NAMALWA (cell line): ENCODE measurements at regions not wholly inside any gene's neighbourhood (a gene's known extent, or its start where the extent isn't known, plus 50 kb on each side); places are given as distances from the start of the nearest gene placed in this dataset.
A peak's percentile ranks its signal among the peaks of the same experiment; 100 is the strongest.

ENCODE experiments used
- DNase-seq: peaks from one replicate; pipeline ENCODE4 v3.0.0-alpha.2; 2015; ENCODE audit warnings: low spot score

DNA sequence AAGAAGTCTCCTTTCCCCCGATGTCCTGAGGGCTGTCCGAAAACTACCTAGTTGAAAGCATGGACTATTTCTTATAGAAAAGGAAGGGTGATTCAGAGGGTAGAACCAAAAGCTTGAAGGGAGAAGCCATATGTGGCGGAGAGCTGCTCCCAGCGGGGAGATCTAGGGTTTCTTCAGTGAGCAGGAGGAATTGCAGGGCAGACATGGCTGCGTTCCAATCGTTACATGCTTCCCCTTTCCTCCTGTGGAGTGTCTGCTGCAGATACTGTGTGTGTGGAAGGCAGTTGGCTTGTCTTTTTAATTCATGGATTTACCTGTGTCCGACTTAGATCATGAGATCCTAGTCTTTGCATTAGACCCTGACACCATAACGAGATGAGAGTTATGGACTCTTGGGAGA, 799.5 kb downstream of the QKI start:
- DNase-seq: no peak

- no peak for DNase-seq
Observed at GRCh38 chr6:164211254-164211653, 796.7 kb downstream of the QKI start.

DNA sequence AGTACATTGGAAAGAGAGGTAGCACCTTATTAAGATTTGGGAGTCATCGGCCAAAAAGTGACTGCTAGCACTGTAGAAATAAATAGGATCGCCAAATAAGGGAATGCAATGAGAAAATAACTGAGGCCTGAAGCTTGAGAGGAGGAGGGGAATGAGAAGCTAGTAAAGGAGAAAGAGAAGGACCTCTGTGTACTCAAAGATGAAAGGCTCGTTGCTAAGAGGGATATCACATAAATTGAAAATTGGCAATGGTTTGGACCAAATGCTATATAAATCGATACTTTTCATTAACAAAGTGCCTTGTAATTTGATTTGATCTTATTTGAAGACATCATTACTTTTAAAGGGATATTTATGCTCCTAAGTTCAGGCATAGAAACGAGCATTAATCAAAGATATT, 796.3 kb downstream of the QKI start:
- DNase-seq: no peak

- no peak for DNase-seq
Observed at GRCh38 chr6:164210323-164210722, 795.8 kb downstream of the QKI start.

GRCh38 chr6:164208371-164208770, 793.9 kb downstream of the QKI start:
- DNase-seq: no peak

DNA sequence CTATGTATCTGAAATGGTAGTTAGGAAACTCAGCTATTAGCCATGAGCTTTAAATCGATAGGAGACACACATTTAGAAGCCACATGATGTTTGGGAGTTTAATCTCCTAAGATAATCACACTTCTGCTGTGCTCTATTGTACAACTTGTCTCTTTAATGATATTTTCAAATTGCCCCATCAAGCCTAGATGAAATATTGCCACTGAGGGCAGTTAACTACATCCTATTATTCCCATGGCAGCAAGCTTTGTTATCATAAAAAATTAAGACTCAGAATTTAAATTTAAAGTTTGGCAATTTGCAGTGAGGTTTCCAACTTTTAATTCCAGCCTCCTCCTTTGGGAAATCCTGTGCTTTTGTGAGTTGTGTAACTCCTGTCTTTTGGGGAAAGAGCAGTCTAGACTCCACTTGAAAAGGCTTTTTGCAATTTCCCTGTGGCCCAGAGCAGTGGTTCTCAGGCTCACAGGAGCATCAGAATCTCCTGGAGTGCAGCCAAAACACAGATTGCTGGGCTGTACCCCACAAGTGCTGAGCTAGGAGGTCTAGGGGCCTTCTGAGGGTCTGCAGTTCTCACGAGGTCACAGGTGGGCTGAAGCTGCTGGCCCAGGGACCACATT, 792.4 kb downstream of the QKI start:
- DNase-seq: no peak

- no peak for DNase-seq
Observed at GRCh38 chr6:164200071-164200470, 785.6 kb downstream of the QKI start.

GRCh38 chr6:164195942-164196281, 781.4 kb downstream of the QKI start:
- DNase-seq: no peak

DNA sequence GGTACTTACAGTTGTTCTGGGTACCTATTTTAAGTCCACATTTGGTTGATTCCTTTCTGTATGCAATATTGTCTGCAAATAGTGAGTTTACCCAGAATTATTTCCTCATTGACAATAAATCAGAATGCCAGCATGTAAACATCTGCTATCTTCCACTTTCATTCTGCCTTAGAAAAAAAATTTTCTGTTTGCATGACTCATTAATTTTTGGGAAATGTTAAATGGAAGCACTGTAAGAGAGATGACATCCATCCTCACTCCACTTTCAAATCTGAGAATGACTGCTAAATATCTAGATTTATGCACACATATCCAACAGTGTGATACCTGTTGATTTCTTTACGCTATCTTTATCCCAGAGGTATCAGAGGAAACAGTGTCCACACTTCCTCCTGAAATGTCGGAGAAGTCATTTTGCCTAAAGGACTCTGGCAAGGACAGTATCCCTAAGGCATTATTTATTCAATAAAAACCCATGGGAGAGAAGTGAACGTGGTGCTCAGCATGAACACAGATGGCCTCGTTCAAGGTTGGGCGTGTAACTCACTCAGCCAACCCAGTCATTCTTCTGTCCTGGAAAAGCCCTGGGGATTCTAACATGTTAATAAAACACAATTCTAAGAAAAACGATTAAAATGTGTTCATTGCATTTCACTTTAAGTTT, 780.9 kb downstream of the QKI start:
- no peak for DNase-seq

GRCh38 chr6:164188861-164189260, 774.3 kb downstream of the QKI start:
- DNase-seq: no peak

- DNase-seq: no peak
Observed at GRCh38 chr6:164185471-164185871, 771.0 kb downstream of the QKI start.

DNA sequence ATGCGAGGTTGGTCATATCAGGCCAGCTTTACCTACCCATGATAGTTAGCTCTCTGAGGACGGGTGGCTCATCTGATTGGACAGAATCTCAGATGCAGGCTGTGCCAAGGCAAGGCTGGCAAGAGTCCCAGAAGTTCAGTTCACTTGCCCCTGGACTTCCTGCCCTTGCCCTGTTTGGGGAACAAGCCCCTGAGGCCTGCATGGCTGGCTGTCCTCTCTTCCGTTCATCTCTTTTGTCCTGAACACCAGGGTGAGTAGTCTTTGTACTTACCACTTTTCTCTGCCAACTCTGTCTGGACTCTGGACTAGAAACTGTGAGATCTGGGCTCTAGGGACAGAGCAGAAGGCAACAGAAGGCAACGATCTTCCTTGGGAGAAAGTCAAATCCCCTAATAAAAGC, 769.9 kb downstream of the QKI start:
- no peak for DNase-seq

DNA sequence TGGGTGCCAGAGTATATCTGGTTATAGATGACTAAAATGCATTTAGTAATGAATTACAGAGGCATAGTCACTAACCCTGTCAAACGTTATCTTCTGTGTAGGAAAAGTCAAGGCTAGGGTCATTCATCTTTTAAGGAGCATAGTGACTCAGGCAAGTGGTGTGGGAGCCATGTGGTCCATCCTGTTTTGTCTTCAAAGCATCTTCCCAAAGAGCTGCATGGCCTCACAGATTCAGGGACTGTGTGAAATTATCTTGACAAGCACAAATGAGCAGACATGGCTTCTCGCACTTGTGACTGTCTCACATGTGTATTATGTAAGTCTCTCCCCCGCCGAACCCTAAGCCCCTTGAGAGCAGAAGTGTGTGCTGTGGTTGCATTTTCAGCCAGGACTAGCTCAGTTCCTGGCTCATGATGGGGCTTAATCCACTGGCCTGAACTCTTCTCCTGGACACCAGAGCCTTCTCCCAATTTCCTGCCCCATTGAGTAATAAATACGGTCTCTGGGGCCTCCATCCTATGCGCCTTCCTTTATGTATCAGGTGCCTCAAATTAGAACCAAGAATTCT, 769.1 kb downstream of the QKI start:
- no peak for DNase-seq

GRCh38 chr6:164178679-164179332, 764.3 kb downstream of the QKI start:
- DNase-seq: no peak

- no peak for DNase-seq
Observed at GRCh38 chr6:164169355-164169754, 754.8 kb downstream of the QKI start.

DNA sequence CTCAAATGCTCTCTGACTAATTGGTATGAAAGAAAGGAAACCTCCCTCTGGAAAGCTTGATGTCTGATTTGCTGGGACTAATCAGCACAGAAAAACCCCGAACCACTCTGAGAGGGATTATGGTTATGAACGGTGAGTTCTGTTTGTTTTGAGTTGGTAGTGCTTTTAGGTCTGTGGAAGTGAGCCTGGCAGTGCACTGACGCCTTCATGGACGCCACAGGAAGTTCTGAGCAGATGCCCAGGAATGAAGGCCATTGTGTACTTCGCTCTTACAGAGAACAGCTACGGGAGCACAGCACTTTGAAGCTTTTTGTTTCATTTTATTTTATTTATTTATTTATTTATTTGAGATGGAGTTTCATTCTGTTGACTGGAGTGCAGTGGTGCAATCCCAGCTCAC, 754.1 kb downstream of the QKI start:
- no peak for DNase-seq

DNA sequence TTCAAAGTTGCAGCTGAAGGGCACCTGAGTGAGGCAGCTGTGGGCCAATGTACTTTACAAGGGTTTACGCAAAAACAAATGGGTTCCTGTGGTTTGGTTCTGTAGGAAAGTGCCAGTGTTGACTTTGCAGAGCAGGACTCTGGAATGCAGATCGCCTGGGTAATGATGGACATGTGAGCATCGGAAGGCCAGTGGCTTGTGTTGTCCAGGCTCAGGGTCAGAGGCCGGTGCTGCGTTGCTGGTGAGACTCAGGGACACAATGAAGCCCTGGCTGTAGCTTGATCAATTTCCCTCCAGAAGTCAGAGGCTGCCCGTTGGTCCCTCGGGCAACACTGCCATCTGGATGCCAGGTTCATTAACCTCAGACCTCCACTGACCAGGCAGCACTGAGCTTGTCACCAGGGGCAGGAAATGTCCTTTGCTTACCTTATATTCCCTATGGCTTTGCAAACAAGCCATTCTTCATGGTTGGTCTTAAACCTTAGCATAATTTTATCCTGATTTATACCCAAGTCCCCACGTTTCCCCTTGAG, 753.4 kb downstream of the QKI start:
- DNase-seq: no peak

- no peak for DNase-seq
Observed at GRCh38 chr6:164166996-164167395, 752.5 kb downstream of the QKI start.

GRCh38 chr6:164166515-164166914, 752.0 kb downstream of the QKI start:
- DNase-seq: no peak

GRCh38 chr6:164164876-164165275, 750.4 kb downstream of the QKI start:
- no peak for DNase-seq

GRCh38 chr6:164163239-164163638, 748.7 kb downstream of the QKI start:
- peak; percentile 22 for DNase-seq

GRCh38 chr6:164159061-164159460, 744.5 kb downstream of the QKI start:
- no peak for DNase-seq

- DNase-seq: no peak
Observed at GRCh38 chr6:164154588-164154987, 740.1 kb downstream of the QKI start.
